Stimulated activated CD8-positive, alpha-beta memory T cell treated with anti-CD3 and anti-CD28 coated beads, Interleukin-12 subunit alpha, Interleukin-12 subunit beta, amount 100 ng/mL, for 1 hour (primary cell): ENCODE measurements at regions not wholly inside any gene's neighbourhood (a gene's known extent, or its start where the extent isn't known, plus 50 kb on each side); places are given as distances from the start of the nearest gene placed in this dataset.
"Not testable (repeated sequence)": the region's sequence is repeated elsewhere in the genome, so short reads cannot be mapped to it uniquely, and the experiment has no call there.

Experiments
- DNase-seq: peaks from one replicate; pipeline ENCODE4 v3.0.0-alpha.2; 2020; ENCODE audit warnings: low read depth

DNA sequence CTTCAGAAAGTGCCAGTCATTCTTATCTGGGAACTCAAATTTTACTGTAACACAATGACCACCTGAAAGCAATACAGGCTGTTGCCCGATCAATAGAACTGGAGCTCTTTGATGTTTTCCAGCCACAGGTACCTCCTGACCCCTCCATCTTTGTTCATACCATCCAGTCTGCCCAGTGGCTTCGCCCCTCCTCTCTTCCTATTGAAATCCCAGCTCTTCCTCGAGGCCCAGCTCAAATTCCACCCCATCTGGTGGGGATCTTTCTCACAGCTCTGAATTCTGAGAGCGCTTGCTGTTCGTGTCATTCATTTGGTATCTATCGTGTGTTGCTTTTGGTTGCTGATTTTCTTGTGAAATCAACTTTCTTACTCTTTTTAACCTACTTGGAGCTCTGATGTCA lies 87.9 kb upstream of the CNKSR3 start:
- DNase-seq, result no peak

- DNase-seq, result no peak
These were observed 91.8 kb upstream of the CNKSR3 start for GRCh38 chr6:154602296-154602695.

DNA sequence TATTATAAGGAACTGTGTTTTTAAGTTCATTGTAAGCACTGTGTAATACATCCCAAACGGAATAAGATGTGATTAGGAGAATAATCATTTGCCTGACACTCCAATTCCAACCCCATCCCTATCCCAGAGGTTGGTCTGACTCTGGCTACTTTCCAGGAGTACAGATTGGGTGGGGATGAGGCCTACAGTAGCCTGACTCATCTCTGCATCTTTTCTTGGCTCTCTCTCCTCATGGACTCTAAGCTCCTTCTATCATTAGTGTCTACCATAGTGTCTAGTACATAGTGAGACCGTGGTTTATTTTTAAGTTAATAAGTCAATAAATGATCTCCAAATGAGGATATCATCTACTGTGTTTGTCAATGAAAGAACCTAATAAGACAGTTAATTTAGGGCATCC lies 92.2 kb upstream of the CNKSR3 start:
- DNase-seq, result no peak

DNA sequence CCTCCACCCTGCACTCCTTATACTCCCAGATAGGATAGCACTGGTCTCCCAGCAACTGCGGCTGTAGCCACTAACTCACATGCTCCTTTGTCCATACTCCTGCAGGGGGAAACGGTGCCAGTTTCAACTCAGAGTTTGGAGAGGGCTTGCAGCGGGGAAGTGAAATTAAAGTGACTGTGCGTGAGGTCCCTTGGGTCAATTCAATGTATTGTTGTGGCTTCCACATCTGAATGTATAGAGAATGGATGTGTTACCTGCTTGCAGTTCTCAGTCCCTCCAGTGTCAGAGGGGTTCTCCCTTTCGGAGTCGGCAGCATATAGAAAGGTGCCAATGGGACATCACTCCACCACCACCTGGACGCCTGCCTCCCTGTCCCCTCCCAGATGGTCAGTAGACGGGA lies 93.6 kb upstream of the CNKSR3 start:
- no peak for DNase-seq

DNA sequence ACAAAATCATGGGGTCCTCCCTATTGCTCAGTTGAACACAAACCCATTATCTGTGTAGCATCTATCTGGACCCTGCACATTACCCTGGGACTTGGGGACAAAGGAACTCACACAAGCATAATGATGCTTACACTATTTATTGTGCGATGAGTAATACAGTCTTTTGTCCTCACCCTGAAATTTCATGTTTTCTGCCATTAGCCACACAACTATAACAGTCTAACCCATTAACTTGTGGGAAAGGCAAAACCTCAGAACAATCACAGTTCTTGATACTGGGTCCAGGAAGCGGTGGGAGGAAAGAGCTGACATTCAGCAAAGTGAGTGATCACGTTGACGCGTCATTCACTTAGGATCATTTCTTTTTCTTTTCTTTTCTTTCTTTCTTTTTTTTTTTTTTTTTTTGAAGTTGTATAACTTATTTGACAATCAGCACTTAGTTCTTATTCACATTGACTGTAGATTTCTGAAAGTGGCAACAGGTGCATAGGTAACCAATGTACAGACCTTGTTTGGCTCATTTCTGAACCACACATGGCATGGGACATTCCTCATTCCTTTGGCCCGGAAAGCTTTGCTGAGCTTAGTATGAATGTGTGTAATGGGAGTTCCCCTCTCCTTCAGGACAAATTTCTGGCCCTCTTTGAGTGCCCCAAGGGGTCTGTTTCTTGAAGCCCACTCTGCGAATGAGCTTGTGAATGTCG lies 94.8 kb upstream of the CNKSR3 start:
- DNase-seq, result no peak

- no peak for DNase-seq
These were observed 95.4 kb upstream of the CNKSR3 start for GRCh38 chr6:154605882-154606370.

DNA sequence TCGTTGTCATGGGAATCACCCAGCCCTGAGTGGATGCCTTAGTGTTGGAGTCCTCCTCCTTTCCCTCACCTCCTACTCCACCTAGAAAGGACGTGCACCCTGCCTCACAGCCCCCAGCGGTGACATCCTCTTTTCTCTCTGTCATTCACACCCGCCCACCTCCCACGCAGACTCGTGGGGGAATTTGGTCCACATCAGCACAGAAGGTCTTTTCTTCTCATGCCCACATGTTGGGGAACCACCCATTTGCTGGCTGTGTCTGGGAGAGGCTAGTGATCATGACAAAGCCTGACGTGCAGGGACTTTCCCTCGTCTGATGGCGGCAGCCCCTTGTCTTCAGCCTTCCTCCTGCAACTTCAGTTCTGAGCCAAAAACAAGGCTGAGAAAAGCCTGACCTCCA lies 96.0 kb upstream of the CNKSR3 start:
- no peak for DNase-seq

GRCh38 chr6:154606860-154607259 lies 96.4 kb upstream of the CNKSR3 start:
- no peak for DNase-seq

- DNase-seq, result no peak
These were observed 100.8 kb upstream of the CNKSR3 start for GRCh38 chr6:154611241-154611640.

DNA sequence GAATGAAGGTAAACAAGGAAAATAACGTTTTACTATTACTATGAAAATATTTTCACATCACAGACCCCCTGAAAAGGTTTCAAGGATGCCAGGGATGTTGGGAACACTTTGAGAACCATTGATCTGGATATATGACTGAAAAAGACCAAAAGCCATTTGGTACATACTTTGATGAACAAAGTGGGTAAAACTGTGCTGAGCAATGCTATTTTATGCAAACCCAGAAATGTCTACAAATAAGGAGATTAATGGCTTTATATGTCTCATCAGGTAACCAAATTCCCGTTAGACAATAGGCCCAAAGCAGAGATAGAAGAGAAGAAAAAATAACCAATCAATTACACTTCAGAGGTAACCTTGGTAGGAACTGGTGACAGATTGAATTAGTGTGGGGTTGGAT lies 101.4 kb upstream of the CNKSR3 start:
- no peak for DNase-seq

GRCh38 chr6:154613137-154613676 lies 102.7 kb upstream of the CNKSR3 start:
- no peak for DNase-seq

DNA sequence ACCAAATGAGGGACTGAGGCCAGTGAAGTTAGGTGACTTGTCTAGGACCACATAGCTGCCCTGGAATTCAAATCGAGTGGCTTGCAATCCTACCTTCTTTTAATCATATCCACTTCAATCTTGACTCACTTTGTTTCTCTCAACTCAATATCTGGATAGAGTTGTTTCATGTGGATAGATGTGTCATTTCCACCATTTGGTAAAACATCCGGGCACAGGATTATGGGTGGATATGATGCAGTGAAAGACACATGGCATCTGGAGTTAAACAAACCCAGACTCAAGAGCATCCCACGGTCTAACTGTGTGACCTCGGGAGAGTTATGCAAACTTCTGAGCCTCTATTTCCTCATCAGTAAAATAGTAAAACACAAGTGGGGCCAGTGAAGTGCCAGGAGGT lies 103.6 kb upstream of the CNKSR3 start:
- DNase-seq, result no peak

DNA sequence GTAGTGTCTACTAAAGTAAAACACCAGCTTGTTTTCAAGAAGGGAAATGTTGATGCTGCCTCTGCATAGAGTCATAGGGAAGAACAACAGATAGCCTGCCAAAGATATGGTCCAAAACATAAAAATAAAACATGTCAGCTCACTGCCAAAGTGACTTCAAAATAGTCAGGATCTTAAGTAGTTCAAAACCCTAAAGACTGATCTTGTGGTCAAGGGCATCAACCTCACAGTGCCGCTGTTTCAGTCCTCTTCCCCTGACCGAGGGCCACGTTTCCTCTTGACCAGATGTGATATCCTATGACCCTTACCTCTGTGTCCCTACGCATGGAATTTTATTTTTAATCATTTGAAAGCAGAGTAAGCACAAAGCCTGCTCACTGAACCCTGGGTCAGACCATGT lies 104.2 kb upstream of the CNKSR3 start:
- DNase-seq, result no peak

DNA sequence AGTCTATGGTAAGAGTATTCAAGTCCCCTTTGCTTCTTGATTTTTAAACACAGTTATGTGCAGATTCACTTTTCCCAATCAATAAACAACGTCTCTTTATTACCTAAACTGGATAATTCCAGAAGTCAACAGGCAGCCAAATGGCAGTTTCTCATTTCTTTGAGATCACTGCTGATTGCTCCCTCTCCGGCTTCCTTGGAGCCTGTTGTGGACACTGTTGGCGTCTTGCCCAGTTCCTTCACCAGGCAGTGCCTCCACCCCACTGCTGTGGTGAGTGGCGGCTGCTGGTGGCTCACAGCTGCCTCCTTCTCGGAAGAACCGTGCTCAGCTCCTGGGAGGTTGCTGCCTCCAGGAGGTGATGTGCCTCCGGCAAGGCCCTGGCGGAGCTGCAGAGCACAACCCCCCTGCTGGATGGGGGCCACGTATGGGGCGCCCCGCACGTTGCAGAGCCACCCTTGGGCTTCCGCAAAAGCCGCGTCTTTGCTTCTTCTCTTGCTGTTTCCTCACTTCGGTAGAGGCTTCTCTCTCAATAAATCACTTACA lies 105.1 kb upstream of the CNKSR3 start:
- DNase-seq, result no peak

DNA sequence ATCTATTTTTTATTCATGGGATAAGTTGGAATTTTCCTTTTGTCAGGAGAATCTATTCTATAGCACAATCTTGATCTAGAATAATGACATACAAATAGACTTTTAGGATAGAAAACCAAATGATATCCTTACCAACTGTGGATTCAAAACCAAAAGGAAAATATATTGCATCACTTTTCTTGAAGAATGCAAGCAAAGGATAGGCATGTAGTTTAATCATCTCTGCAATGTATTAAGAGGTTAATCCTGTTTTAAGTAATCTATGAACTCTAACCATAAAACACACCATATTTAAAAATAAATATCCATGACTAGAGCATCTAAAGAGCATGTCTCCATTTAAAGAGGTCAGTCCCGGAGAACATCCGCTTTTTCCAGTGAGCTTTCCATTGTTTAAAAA lies 106.7 kb upstream of the CNKSR3 start:
- DNase-seq, result no peak

DNA sequence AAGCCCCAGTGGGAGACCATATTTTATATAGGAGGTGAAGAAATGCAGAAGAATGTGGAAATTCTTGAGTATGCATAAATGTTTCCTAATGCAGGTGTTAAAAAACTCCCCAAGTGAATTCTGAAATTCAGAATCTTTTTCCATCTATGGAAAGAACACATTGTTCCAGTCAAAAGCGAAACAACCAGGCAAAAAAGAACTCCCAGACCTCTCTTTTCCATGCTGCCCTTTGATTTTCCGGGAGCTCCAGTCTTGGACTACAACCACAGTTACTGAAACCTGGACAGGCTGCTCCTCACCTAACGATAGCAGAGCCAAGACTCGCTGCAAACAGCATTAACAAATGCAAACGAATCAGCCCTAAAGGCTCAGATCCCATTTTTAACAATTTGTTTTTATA lies 108.7 kb upstream of the CNKSR3 start:
- DNase-seq, result no peak

DNA sequence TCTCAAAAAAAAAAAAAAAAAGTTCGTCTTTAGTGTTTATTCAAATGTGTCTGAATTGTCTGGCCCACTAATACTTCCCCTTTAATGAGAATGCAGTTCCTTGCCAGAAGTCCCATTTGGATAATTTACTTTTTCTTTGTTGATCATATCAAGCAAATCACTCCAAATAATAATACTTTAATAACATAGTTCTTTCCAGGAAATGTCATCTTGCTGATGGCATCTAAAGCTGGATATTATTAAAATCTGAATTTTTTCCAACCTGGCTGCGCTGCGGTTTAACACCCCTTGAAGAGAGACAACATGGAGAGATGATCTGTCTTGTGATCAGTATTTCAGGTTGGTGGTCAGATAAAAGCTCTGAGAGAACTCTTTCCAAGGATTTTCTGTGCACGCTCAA lies 111.2 kb upstream of the CNKSR3 start:
- DNase-seq, result no peak

- no peak for DNase-seq
These were observed 110.4 kb upstream of the SCAF8 start for GRCh38 chr6:154622618-154623336.

GRCh38 chr6:154623391-154623790 lies 109.8 kb upstream of the SCAF8 start:
- DNase-seq, result no peak

DNA sequence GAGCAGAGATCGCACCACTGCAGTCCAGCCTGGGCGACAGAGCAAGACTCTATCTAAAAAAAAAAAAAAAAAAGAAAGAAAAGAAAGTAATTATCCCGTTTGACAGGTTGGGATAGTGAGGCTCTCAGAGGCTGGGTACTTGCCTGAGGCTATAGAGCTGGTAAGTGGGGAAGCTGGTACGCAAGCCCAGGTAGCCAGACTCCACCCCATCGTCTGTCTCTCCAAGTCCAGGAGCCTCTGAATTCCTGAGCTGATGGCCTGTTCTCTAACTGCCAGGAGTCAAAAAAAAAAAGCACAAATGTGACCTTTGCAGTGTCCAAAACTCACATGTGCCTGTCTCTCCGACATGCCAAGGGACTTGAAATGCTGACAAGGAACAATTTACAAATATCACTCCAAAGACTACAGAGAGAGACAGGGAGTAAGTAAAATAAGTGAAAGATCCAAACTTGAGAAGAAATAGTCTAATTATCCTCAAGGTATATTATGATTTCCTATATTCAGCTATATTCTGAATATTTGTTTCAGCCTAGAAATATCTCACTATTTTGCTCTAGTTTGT lies 109.1 kb upstream of the SCAF8 start:
- no peak for DNase-seq

GRCh38 chr6:154624727-154625126 lies 108.5 kb upstream of the SCAF8 start:
- not testable (repeated sequence) for DNase-seq

GRCh38 chr6:154625721-154626120 lies 107.5 kb upstream of the SCAF8 start:
- DNase-seq, result no peak

DNA sequence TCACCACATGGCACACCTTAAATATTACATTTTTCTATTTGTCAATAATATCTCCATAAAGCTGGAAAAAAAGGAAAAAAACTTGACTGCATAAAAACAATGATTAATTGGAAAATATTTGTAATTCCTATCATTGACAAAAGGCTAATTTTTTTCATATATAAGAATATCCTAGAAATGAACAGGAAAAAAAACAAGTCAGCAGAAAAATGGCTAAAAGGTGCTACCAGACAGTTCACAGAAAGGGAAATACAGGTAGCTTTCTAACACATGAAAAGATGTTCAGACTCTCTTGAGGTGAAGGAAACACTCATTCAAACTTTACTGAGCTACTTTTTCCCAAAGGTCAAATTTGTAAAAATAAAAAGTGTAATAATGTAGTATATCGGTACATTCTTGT lies 104.1 kb upstream of the SCAF8 start:
- DNase-seq, result no peak
